Lung (tissue), 11 donors: ENCODE measurements at regions not wholly inside any gene's neighbourhood (a gene's known extent, or its start where the extent isn't known, plus 50 kb on each side); places are given as distances from the start of the nearest gene placed in this dataset.

Experiments
- ATAC-seq: fragments of 200-7000 bp; cut with Tn5 transposase; one replicate; pipeline ENCODE4 v1.9.1; 2020; ENCODE audit warnings: moderate number of reproducible peaks; ENCODE audit not compliant: insufficient read depth, low FRiP score
- DNase-seq, 3 donors: peaks; one replicate each; pipeline ENCODE4 v3.0.0-alpha.2; 2013 to 2017
- H3K27ac ChIP-seq, 2 donors: one replicate each; pipeline ENCODE4 v1.5.1; 2013; ENCODE audit warnings: mild to moderate bottlenecking in 2 of 2, moderate library complexity in 2 of 2, control low read depth in 1 of 2, inconsistent platforms in 1 of 2, low read depth in 1 of 2, low read length in 1 of 2
- H3K27me3 ChIP-seq, 3 donors: one replicate each; pipeline ENCODE4 v1.5.1; 2013; ENCODE audit warnings: low read length in 2 of 3; ENCODE audit not compliant: control insufficient read depth in 3 of 3, insufficient read depth in 3 of 3
- H3K36me3 ChIP-seq, 4 donors: one replicate each; pipeline ENCODE4 v1.5.1; 2013; ENCODE audit warnings: low read length in 4 of 4, mild to moderate bottlenecking in 1 of 4, moderate library complexity in 1 of 4; ENCODE audit not compliant: control insufficient read depth in 4 of 4, insufficient read depth in 4 of 4
- H3K4me1 ChIP-seq, 5 donors: one replicate each; pipeline ENCODE4 v1.5.1; 2013; ENCODE audit warnings: low read length in 5 of 5, mild to moderate bottlenecking in 2 of 5, moderate library complexity in 1 of 5; ENCODE audit not compliant: control insufficient read depth in 5 of 5, insufficient read depth in 5 of 5
- H3K4me3 ChIP-seq: one replicate; pipeline ENCODE4 v1.5.1; 2013; ENCODE audit warnings: mild to moderate bottlenecking, control low read depth, moderate library complexity
- H3K9ac ChIP-seq, 2 donors: one replicate each; pipeline ENCODE4 v1.5.1; 2013; ENCODE audit warnings: low read length in 2 of 2, control low read depth in 1 of 2; ENCODE audit not compliant: insufficient read depth in 1 of 2
- H3K9me3 ChIP-seq, 4 donors: one replicate each; pipeline ENCODE4 v1.5.1; 2013; ENCODE audit warnings: low read length in 3 of 4, mild to moderate bottlenecking in 1 of 4, moderate library complexity in 1 of 4; ENCODE audit not compliant: control insufficient read depth in 4 of 4, insufficient read depth in 3 of 4
- CTCF ChIP-seq: IDR thresholded peaks from 2 replicates; pipeline ENCODE4 v1.5.1; 2012; ENCODE audit warnings: mild to moderate bottlenecking; ENCODE audit errors: control extremely low read depth, extremely low read depth
- WGBS, 2 donors: extraction: QIAGEN DNeasy Blood & Tissue Kit; methylation state at CpG; one replicate each; pipeline ENCODE4 v1.1.7; 2013; 5-methylcytosine and 5-hydroxymethylcytosine counted together
- donor health status: control.
- donor health status: control.
- donor health status: Bipolar disorder and iron deficiency.
- donor health status: healthy.
- donor health status: DM: yes; HTN: yes; CAD: no.

- Histone ChIP-seq H3K9ac (no peak overlapping the region), H3K9me3 (no peaks in the 10 kb centered on the region), H3K4me1 (no peaks in the 10 kb centered on the region), H3K36me3 (no peaks in the 10 kb centered on the region), H3K27me3 (no peaks in the 10 kb centered on the region), H3K27ac (no peak overlapping the region), H3K4me3 (no peak overlapping the region)
- DNase-seq = no peak
- no peak for TF ChIP-seq CTCF
- WGBS, 2 donors = 90 to 92% methylated on average over 7 of the region's 7 CpGs
- no peak for ATAC-seq
Observed at GRCh38 chr17:30588798-30589247, 111.6 kb downstream of the GOSR1 start.

GRCh38 chr17:30586818-30587595 lies 109.8 kb downstream of the GOSR1 start:
- TF ChIP-seq CTCF = no peak
- 95 to 98% methylated on average over 5 of the region's 5 CpGs for WGBS, 2 donors
- H3K4me1 ChIP-seq = no peaks in the 10 kb centered on the region
- H3K27ac ChIP-seq = no peak overlapping the region
- DNase-seq (no peak), ATAC-seq (no peak)
- no peak overlapping the region for H3K9ac ChIP-seq
- no peaks in the 10 kb centered on the region for H3K27me3 ChIP-seq
- H3K36me3 ChIP-seq = no peaks in the 10 kb centered on the region
- no peak overlapping the region for H3K4me3 ChIP-seq
- H3K9me3 ChIP-seq = no peaks in the 10 kb centered on the region

GRCh38 chr17:30584810-30585209 lies 107.6 kb downstream of the GOSR1 start:
- no peaks in the 10 kb centered on the region for H3K27me3 ChIP-seq
- H3K9me3 ChIP-seq = no peaks in the 10 kb centered on the region
- 75 to 82% methylated on average over 5 of the region's 5 CpGs for WGBS, 2 donors
- H3K27ac ChIP-seq = no peak overlapping the region
- H3K4me1 ChIP-seq = no peaks in the 10 kb centered on the region
- TF ChIP-seq CTCF = no peak
- ATAC-seq (no peak), DNase-seq (no peak)
- no peak overlapping the region for H3K9ac ChIP-seq
- H3K36me3 ChIP-seq = no peaks in the 10 kb centered on the region
- no peak overlapping the region for H3K4me3 ChIP-seq

- no peaks in the 10 kb centered on the region for H3K4me1 ChIP-seq
- 92 to 98% methylated on average over 2 of the region's 2 CpGs for WGBS, 2 donors
Observed at GRCh38 chr17:30580916-30581315, 103.7 kb downstream of the GOSR1 start.

More at GRCh38 chr17:30580916-30581315, 103.7 kb downstream of the GOSR1 start:
- DNase-seq = no peak
- Histone ChIP-seq H3K9me3 (no peaks in the 10 kb centered on the region), H3K27ac (no peak overlapping the region), H3K4me3 (no peak overlapping the region), H3K27me3 (no peaks in the 10 kb centered on the region), H3K36me3 (no peaks in the 10 kb centered on the region), H3K9ac (no peak overlapping the region)
- ATAC-seq = no peak
- TF ChIP-seq CTCF = no peak
